ENCODE measurements at regions not wholly inside any gene's neighbourhood (a gene's known extent, or its start where the extent isn't known, plus 50 kb on each side); places are given as distances from the start of the nearest gene placed in this dataset.
"Not testable (repeated sequence)": the region's sequence is repeated elsewhere in the genome, so short reads cannot be mapped to it uniquely, and the experiment has no call there.

- no peak for TF ChIP-seq CTCF (IDR thresholded peaks at IDR 0.05; ENCODE audit: insufficient read depth, low read depth, low read length)
- no peak for TF ChIP-seq EZH2 (IDR thresholded peaks at IDR 0.05; ENCODE audit: insufficient read depth, low read length)
- H3K4me1 Mint-ChIP-seq (ENCODE audit: low read depth, unreplicated experiment) = no peaks in the 10 kb centered on the region
- Histone ChIP-seq H3K4me2 (ENCODE audit: low read length) (no peak overlapping the region), H3K9me3 (ENCODE audit: insufficient read depth, low read depth, low read length) (no peaks in the 10 kb centered on the region), H2AFZ (ENCODE audit: low read depth, low read length) (no peak overlapping the region), H3K4me3 (ENCODE audit: insufficient read depth, low read depth, low read length) (no peak overlapping the region), H4K20me1 (ENCODE audit: insufficient read depth, low read length) (no peaks in the 10 kb centered on the region), H3K27me3 (ENCODE audit: insufficient read depth, low read length) (no peaks in the 10 kb centered on the region), H3K36me3 (ENCODE audit: insufficient read depth, low read length) (no peaks in the 10 kb centered on the region), H3K9ac (ENCODE audit: low read length) (no peak overlapping the region), H3K27ac (ENCODE audit: low read depth, low read length) (no peak overlapping the region), H3K79me2 (ENCODE audit: insufficient read depth, low read length) (no peaks in the 10 kb centered on the region), H3K4me1 (ENCODE audit: insufficient read depth, low read length) (no peaks in the 10 kb centered on the region)
- FAIRE-seq = no peak
- no peak for DNase-seq (ENCODE audit: low read depth)
- no peaks in the 10 kb centered on the region for H3K36me3 Mint-ChIP-seq (ENCODE audit: low read depth, unreplicated experiment)
- no peak overlapping the region for H3K4me3 Mint-ChIP-seq (ENCODE audit: unreplicated experiment)
- H3K27me3 Mint-ChIP-seq (ENCODE audit: low read depth, unreplicated experiment) = peaks cover 4% of the 10 kb centered on the region
- H3K27ac Mint-ChIP-seq (ENCODE audit: unreplicated experiment) = no peak overlapping the region
- peaks cover 6% of the 10 kb centered on the region for H3K9me3 Mint-ChIP-seq (ENCODE audit: unreplicated experiment)
Measured at GRCh38 chr9:87781331-87781730, 55.4 kb downstream of the CTSL start.

DNA sequence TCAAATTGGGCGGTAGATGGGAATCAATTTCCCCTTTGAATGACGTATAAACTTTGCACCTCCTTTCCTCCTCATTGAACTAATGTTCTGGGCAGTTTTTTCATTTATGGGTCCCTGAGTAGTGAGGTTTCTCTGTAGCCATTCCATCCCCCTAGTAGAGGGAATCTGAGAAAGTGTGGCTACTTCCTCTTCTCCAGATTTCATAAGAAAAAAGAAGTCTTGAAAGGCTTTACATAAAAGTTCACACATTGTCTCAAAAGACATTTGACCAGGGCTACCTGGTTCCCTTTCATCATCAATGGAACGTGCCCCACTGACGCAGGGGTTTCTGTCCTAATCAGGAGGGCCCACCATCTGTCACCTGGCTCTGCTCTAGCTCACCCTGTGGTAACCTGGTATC is 57.3 kb downstream of the CTSL start:
- no peaks in the 10 kb centered on the region for H3K4me1 Mint-ChIP-seq (ENCODE audit: low read depth, unreplicated experiment)
- no peak overlapping the region for H3K4me3 ChIP-seq (ENCODE audit: insufficient read depth, low read depth, low read length)
- FAIRE-seq (no peak), DNase-seq (ENCODE audit: low read depth) (no peak)
- no peaks in the 10 kb centered on the region for H3K36me3 ChIP-seq (ENCODE audit: insufficient read depth, low read length)
- no peaks in the 10 kb centered on the region for H3K27me3 Mint-ChIP-seq (ENCODE audit: low read depth, unreplicated experiment)
- H3K79me2 ChIP-seq (ENCODE audit: insufficient read depth, low read length) = no peaks in the 10 kb centered on the region
- H3K27me3 ChIP-seq (ENCODE audit: insufficient read depth, low read length) = no peaks in the 10 kb centered on the region
- no peak overlapping the region for H3K27ac ChIP-seq (ENCODE audit: low read depth, low read length)
- no peak overlapping the region for H2AFZ ChIP-seq (ENCODE audit: low read depth, low read length)
- no peaks in the 10 kb centered on the region for H3K36me3 Mint-ChIP-seq (ENCODE audit: low read depth, unreplicated experiment)
- TF ChIP-seq CTCF (IDR thresholded peaks at IDR 0.05; ENCODE audit: insufficient read depth, low read depth, low read length) = no peak
- TF ChIP-seq EZH2 (IDR thresholded peaks at IDR 0.05; ENCODE audit: insufficient read depth, low read length) = no peak
- H3K4me3 Mint-ChIP-seq (ENCODE audit: unreplicated experiment) = no peak overlapping the region
- H3K9me3 ChIP-seq (ENCODE audit: insufficient read depth, low read depth, low read length) = no peaks in the 10 kb centered on the region
- no peaks in the 10 kb centered on the region for H3K4me1 ChIP-seq (ENCODE audit: insufficient read depth, low read length)
- H3K27ac Mint-ChIP-seq (ENCODE audit: unreplicated experiment) = no peak overlapping the region
- H3K9me3 Mint-ChIP-seq (ENCODE audit: unreplicated experiment) = peaks cover 6% of the 10 kb centered on the region
- H3K9ac ChIP-seq (ENCODE audit: low read length) = no peak overlapping the region
- no peaks in the 10 kb centered on the region for H4K20me1 ChIP-seq (ENCODE audit: insufficient read depth, low read length)
- no peak overlapping the region for H3K4me2 ChIP-seq (ENCODE audit: low read length)

- FAIRE-seq; H3K36me3 Mint-ChIP-seq (ENCODE audit: low read depth, unreplicated experiment); H3K4me1 Mint-ChIP-seq (ENCODE audit: low read depth, unreplicated experiment); H3K36me3 ChIP-seq (ENCODE audit: insufficient read depth, low read length); H3K27me3 ChIP-seq (ENCODE audit: insufficient read depth, low read length); H3K4me2 ChIP-seq (ENCODE audit: low read length); H3K9me3 ChIP-seq (ENCODE audit: insufficient read depth, low read depth, low read length); H3K4me1 ChIP-seq (ENCODE audit: insufficient read depth, low read length); H3K9ac ChIP-seq (ENCODE audit: low read length); H3K9me3 Mint-ChIP-seq (ENCODE audit: unreplicated experiment); H3K27me3 Mint-ChIP-seq (ENCODE audit: low read depth, unreplicated experiment); H4K20me1 ChIP-seq (ENCODE audit: insufficient read depth, low read length); H3K4me3 ChIP-seq (ENCODE audit: insufficient read depth, low read depth, low read length); H3K4me3 Mint-ChIP-seq (ENCODE audit: unreplicated experiment); H3K27ac ChIP-seq (ENCODE audit: low read depth, low read length); H3K27ac Mint-ChIP-seq (ENCODE audit: unreplicated experiment); DNase-seq (ENCODE audit: low read depth); H2AFZ ChIP-seq (ENCODE audit: low read depth, low read length); H3K79me2 ChIP-seq (ENCODE audit: insufficient read depth, low read length): not testable (repeated sequence)
Measured at GRCh38 chr9:87785315-87785970, 59.5 kb downstream of the CTSL start.
